SH-SY5Y (cell line): ENCODE measurements at regions not wholly inside any gene's neighbourhood (a gene's known extent, or its start where the extent isn't known, plus 50 kb on each side); places are given as distances from the start of the nearest gene placed in this dataset.
A peak's percentile ranks its signal among the peaks of the same experiment; 100 is the strongest.

Experiments used
- GATA2 ChIP-seq: IDR thresholded peaks from 2 replicates; pipeline ENCODE4 v1.6.1; 2011; ENCODE audit warnings: mild to moderate bottlenecking, low read depth, low read length
- GATA3 ChIP-seq: IDR thresholded peaks from 2 replicates; pipeline ENCODE4 v1.6.1; 2011; ENCODE audit warnings: low read depth, mild to moderate bottlenecking, low read length, moderate library complexity

GRCh38 chr2:8573942-8574195 lies 108.0 kb upstream of the ID2 start:
- TF ChIP-seq GATA3 = no peak
- no peak for TF ChIP-seq GATA2

- TF ChIP-seq GATA2 = no peak
- no peak for TF ChIP-seq GATA3
These were observed 107.4 kb upstream of the ID2 start for GRCh38 chr2:8574196-8575037.

GRCh38 chr2:8575038-8575833 lies 106.6 kb upstream of the ID2 start:
- TF ChIP-seq GATA2 (peak; percentile 93), GATA3 (no peak)

- TF ChIP-seq GATA3 (no peak), GATA2 (no peak)
These were observed 105.9 kb upstream of the ID2 start for GRCh38 chr2:8575834-8576423.

GRCh38 chr2:8576525-8577167 lies 105.2 kb upstream of the ID2 start:
- TF ChIP-seq GATA2 (no peak), GATA3 (no peak)

GRCh38 chr2:8577573-8577972 lies 104.3 kb upstream of the ID2 start:
- TF ChIP-seq GATA2 (no peak), GATA3 (no peak)

GRCh38 chr2:8578335-8579244 lies 103.3 kb upstream of the ID2 start:
- TF ChIP-seq GATA2 (no peak), GATA3 (no peak)

GRCh38 chr2:8579485-8580085 lies 102.3 kb upstream of the ID2 start:
- TF ChIP-seq GATA3 (no peak), GATA2 (no peak)

GRCh38 chr2:8580316-8581233 lies 101.3 kb upstream of the ID2 start:
- no peak for TF ChIP-seq GATA2
- TF ChIP-seq GATA3 = no peak

GRCh38 chr2:8581234-8581561 lies 100.7 kb upstream of the ID2 start:
- TF ChIP-seq GATA2 (no peak), GATA3 (no peak)

GRCh38 chr2:8581601-8582041 lies 100.2 kb upstream of the ID2 start:
- TF ChIP-seq GATA3 (no peak), GATA2 (0 out of 2 replicates have a peak, but pooled peaks have one; percentile 7)

- no peak for TF ChIP-seq GATA3
- no peak for TF ChIP-seq GATA2
These were observed 99.7 kb upstream of the ID2 start for GRCh38 chr2:8582191-8582590.
